ENCODE measurements at regions not wholly inside any gene's neighbourhood (a gene's known extent, or its start where the extent isn't known, plus 50 kb on each side); places are given as distances from the start of the nearest gene placed in this dataset.
"Not testable (repeated sequence)": the region's sequence is repeated elsewhere in the genome, so short reads cannot be mapped to it uniquely, and the experiment has no call there.

DNA sequence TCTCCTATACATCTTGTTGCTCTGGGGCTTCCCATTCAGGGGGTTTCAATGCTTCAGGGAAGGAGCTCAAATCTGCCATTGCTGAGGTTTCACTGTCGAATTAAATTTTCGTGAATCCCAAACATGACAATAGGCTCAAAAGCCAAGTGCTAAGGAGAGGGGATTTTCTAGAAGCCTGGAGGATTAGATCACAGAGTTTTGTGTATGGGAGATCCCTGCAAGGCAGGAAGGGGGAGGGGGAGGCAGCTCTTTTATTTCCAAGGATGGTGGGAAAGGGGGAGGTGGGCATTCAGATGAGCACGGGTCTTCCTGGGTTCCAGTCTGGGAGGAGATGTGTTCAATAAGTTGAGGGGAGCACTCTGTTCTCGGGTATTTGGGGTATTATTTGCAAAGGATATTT, 69.9 kb upstream of the DLG1 start:
- DNase-seq (ENCODE audit: low read depth): no peak

DNA sequence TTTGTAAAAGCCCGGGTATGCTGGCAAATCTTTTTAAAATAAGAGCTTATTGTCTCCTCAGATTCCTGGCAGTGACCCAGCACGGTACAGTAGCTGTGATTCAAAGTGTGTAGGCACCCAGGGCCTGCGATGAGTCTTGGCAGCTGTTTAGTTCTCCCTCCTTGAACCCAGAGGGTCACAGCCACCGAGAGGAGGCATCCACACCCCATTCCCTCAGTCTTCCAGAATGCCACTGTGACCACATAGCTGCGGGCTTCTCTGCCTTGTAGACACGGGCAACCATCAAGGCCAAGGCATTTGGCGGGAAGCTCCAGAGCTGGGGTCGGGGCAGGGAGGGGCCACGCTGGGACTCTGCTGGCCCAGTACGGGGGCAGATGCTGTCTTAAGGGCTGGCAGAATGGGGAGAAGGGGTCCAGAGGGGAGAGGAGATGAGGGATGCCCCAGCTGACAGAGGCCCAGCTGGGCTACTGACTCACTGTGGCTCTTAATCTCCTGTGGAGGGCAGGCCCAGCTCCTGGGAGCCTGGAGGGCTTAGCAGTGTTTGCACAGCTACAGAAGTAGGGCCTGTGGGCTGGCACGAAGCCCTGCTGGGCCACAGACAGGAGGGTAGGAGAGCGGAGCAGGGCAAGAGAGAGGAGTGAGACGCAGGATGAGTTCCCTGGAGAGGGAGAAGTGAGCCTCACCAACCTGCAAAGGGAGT, 68.8 kb upstream of the DLG1 start:
- no peak for DNase-seq (ENCODE audit: low read depth)

DNA sequence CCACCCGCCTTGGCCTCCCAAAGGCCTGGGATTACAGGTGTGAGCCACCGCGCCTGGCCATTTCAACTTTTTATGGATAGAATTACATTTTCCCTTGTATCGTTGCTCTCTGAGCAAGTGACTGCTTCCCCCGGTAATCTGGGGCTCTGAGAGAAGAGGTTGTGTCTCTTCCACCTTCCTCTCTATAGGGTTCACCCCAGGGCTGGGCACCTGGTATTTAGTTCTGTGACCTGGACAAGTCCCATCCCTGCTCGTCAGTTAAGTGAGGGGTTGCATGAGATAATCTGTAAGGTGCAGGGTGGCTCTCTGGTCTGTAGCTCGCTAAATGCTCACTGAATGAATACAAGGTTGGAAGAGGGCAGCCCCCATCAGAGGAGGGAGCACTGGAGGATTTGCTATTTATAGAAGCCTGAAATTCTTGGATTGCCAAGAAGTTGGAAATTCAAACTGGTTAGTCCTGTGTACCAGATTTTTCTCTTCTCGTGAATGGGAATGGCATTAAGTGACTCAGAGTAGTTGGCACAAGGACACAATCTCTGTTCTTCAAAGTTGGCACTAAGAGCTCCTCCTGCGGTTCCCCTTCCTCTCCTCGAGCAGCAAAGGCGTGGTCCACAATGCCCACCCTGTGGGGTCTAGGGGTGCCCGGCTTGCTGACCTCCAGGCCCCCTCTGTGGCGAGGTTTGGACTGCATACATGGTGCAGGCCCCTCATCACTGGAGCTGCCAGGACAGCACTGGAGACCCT, 68.1 kb upstream of the DLG1 start:
- DNase-seq (ENCODE audit: low read depth): no peak

DNA sequence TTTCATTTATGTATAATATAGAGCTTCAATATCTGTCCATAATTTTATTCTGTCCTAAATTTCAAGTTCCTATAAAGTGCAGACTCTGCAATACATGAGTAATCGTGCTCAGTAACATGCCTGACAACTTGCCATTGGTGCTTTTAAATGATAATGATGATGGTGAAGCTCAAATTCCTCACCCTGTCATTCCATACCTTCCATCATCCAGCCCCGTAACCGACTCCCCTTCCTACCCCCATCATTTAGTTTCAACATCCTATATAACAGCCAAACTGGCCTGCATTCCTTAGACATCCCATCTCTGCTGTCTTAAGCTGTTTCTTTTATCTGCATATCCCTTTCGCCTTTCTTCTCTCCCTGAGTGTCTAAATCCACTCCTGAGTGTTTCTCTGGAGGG, 67.2 kb upstream of the DLG1 start:
- no peak for DNase-seq (ENCODE audit: low read depth)

DNA sequence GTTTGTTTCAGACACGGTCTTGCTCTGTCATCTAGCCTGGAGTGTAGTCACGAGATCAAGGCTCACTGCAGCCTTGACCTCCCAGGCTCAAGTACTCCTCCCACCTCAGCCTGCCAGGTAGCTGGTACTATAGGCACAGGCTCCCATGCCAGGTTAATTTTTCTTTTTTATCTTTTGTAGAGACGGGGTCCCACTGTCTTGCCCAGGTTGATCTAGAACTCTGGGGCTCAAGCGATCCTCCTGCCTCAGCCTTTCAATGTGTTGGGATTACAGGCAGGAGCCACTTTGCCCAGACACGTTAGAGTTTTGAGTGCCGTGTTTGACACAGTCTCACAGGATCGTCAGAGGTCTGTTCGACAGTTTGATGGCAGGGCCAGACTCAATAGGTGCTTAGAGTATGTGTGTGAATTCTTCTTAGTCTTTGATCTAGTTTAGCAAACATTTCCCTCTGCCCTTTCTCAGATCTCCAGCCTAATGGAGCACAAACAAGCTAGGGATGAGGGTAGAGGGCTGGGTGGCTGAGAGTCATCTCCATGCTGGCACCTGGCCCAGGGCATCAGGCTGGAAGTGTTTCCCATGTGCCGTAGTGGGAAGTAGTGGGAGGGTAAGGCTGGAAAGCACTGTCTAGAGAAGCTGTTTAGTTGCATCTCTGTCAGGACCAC, 66.1 kb upstream of the DLG1 start:
- DNase-seq (ENCODE audit: low read depth): no peak

DNA sequence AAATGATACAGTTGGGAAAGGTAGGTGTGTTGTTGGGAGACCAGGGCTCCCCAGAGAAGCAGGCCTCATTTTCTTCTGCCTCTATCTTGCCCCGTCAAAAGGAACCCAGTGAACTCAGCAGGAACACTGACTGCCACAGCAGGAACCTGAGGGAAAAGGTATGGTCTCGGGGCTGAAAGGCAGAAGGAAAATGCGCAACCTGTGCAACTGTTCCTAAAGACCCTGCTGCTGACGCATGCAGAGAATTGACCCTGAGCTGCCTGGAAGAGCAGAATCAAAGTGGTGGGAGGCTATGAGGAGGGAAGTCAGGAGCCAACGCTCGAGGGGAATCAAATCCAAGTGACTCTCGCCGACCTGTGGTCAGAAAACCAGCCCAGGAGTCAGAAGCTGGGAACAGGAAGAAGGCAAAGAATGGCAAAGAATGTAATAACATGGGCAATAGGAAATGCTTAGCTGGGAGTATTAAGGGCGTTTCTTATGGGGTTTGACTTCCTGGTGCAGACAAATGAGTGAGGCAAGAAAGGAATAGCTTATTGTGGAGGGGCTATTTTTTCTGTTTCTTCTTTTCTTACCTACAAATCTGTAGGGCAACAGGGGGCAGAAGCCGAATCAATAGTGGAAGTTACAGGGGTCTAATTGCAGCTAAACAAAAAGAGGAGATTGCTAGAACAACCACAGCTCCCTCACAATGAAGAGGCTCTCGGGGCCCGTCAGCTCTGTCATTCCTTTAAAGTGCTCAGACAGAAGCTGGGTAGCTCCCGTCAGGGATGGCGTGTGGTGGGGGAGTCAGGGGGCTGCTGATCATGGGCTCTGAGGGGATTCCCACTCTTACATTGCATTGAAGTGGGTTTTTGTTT, 65.4 kb upstream of the DLG1 start:
- DNase-seq (ENCODE audit: low read depth): no peak

DNA sequence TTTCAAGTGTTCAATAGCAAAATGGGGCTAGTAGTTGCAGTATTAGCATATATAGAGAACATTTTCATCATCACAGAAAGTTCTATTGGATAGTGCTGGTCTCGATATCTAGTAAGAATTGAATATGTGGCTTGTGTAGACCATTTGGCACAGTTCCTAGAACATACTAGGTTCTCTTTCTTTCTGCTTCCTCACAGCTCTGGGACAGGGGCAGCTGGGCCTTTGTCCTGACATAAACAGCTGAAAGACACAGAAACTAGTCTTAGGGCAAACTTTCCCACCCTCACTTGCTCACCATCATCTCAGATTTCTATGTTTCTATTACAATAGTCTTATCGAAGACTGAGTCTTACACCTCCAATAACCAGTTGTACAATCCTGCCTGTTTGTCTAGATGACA, 63.7 kb upstream of the DLG1 start:
- DNase-seq (ENCODE audit: low read depth): no peak

DNA sequence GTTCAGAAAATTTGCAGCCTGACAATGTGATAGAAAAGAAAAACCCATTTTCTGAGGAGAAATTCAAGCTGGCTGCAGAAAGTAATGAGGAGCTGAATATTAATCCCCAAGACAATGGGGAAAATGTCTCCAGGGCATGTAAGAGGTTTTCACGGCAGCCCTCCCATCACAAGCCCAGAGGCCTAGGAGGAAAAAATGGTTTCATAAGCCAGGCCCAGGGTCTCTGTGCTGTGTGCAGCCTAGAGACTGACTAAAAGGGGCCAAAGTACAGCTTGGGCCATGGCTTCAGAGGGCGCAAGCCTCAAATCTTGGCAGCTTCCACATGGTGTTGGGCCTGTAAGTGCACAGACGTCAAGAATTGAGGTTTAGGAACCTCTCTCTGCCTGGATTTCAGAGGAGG, 61.7 kb upstream of the DLG1 start:
- DNase-seq (ENCODE audit: low read depth): not testable (repeated sequence)

DNA sequence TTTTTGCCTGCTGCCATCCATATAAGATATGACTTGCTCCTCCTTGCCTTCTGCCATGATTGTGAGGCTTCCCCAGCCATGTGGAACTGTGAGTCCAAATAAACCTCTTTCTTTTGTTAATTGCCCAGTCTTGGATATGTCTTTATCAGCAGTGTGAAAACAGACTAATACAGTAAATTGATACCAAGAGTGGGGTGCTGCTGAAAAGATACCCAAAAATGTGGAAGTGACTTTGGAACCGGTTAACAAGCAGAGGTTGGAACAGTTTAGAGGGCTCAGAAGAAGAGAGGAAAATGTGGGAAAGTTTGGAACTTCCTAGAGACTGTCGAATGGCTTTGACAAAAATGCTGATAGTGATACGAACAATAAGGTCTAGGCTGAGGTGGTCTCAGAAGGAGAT, 61.1 kb upstream of the DLG1 start:
- not testable (repeated sequence) for DNase-seq (ENCODE audit: low read depth)

DNA sequence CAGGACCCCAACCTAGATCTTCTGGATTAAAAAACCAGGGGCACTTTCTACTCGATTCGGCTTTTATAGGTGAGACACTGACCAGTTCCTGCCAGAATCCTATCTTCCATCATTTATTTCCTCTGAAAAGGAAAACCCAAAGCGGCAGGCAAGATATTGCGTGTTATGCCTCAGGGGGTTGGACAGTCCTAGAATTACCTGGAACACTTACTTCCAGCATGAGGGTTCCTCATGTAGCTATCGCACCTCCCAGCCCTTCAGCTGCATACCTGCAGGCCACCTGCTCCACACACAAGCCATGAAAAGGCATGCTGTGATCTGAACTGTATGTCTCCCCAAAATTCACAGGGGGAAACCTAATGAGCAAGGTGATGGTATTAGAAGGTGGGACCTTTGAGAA, 58.3 kb upstream of the DLG1 start:
- DNase-seq (ENCODE audit: low read depth): no peak

DNA sequence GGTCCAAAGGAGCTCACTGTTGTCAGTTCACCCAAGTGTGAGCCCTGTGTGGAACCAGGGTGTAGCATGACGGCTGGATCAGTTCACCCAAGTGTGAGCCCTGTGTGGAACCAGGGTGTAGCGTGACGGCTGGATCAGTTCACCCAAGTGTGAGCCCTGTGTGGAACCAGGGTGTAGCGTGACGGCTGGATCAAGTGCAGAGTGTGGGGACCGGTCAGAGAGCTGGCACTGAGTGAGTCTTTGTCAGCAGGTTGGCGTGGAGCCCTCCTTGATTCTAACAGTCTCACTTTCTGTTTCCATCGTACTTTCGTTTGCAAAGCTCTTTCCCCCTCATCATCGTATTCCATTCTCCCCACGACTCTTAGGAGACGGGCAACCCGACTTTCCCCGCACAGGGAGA, 57.9 kb upstream of the DLG1 start:
- DNase-seq (ENCODE audit: low read depth): no peak

DNA sequence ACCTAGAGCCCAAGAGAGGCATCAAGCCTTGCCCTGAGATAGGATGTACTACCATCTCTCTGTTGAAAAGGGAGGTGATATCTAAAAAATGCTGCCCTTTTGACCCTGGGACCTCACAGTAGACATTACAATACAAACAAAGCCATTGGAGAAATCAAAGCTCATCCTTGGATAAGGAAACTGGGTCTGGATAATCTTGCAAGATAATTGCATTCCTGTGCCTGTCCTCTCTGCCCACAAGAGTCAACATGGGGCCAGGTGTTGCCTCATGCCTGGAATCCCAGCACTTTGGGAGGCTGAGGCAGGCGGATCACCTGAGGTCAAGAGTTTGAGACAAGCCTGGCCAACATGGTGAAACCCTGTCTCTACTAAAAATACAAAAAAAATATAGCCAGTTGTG, 57.3 kb upstream of the DLG1 start:
- no peak for DNase-seq (ENCODE audit: low read depth)

DNA sequence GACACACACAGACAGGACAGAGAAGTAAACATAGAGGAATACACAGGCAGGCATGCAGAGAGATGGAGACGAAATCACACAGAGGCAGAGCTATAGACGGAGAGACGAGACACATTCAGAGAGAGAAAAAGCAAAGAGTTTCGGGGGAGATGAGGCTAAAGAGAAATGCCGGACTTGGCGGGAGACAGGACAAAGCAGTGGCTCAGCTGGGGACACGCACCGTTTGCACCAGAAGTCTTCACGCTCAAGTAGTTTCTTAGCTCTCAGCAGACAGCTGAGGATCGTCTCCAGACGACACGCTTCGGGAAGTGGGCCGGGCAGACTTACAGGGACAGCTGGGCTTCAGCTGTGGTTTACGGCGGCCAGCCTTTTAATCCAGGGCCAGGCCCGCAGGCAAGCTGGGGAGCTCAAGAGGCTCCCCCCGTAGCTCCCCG, 56.2 kb upstream of the DLG1 start:
- DNase-seq (ENCODE audit: low read depth): no peak

DNA sequence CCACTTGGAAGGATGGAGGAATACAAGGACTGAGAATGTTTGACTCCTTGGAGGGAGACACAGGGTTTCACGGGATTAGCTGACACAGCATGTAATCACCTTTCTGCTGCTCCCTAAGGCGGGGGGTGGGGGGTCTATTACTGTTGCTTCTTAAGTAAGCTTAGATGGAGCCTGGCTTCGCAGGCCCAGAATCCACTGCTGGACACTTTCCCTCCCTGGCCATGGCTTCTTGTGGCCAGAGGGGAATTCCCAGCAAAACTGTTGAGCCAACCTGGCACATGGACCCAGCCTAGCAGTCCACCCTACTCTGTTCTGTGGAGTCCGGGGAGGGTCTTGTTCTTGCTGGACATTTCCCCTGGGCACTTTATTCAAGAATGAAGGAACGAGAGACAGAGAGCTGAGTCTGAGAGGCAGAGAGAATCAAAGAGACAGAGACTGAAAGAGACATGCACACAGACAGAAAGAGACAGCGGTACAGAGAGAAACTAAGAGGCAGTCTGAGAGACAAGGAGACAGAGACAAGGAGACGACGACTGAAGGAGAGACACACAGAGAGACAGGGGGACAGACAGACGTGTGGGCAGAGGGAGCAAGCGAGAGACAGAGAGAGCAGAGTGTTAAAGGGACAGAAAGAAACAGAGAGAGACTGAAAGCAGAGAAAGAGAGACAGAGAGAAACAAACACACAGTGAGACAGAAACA, 55.6 kb upstream of the DLG1 start:
- DNase-seq (ENCODE audit: low read depth): no peak

DNA sequence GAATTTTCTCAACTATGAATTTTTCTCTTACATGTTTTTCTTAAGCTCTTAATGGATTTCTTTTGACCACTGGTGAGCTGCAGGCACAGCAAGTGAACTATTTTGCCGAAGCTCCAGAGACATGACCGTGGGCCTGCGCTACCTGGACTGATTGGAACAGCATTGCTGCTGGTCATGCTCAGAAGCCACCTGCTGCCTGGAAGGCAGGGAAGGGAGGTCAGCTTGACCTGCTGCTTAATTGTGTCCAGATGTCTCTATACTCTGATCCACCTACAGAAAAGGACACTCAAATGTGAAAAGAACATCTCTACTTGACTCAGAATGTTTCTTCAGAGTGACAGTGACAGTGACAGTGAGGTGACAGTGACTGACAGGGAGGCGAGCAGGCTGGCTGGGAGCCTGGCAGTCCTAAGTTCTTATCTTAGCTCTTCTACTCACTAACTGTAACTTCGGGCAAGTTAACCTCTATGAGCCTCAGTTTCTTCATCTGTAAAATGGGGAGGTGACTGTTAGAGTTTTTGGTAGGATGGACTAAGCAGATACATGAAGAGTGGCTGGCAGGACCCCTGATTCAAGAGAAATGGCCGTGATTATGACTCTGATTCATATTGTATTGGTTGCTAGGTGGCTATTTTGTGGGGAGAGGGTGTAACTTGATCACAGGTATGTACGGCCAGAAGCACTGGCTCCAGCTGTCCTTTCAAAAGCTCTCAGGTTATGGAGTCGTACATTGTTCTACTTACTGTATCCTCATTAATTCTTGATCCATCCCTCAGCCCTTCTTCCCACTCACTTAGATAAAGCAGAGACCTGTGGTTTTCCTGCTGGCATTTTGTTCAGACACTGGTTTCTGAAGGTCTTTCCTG, 54.8 kb upstream of the DLG1 start:
- DNase-seq (ENCODE audit: low read depth): no peak

DNA sequence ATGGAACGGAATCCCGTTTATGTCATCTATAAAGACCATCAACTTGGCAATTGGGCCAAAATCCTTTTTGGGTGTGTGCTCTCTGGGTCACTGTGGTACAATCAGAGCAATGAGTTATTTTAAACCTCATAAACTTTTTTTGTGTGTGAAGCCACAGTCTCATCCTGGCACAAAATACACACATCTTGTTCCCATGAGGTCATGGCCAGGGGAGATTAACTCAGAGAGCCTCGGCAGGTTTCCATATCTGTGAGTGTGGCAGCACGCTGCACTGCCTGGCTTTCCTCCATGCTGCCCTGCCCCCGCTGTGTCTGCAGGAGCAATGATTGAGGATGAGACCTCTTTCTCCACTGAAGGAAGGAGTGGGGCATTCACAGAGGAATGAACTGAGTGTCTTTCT, 54.0 kb upstream of the DLG1 start:
- no peak for DNase-seq (ENCODE audit: low read depth)

DNA sequence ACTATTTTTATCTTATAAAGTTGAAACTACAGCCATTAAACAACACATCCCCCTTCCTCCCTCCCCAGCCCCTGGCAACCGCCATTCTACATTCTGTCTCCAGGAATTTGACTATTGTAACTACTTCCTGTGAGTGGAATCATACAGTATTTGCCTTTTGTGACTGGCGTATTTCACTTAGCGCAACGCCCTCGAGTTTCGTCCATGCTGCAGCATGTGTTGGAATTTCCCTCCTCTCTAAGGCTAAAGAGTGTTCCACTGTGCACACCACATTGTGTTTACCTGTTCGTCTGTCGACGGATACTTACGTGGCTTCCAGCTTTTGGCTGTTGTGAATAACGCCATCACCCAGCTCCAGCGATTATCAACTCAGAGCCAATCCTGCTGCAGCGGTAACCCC, 52.0 kb upstream of the DLG1 start:
- no peak for DNase-seq (ENCODE audit: low read depth)

DNA sequence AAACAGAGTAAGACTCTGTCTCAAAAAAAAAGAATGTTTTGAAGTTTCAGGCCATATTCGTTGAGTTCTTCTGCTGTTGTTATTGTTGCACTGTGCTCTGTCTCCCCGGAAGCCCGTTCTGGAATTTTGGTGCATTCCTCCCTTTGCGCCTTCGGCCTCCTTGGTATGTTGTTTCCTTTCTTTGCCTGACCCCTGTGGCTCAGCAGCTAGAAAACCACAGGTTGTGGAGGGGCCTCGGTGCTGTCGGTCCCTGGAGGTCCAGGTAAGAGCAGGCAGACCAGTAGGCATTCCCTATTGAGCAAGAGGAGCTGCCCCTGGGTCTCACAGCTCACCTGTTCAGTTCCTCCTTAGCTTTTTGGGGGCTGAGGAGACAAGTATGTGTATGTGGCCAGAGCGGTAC, 51.0 kb upstream of the DLG1 start:
- DNase-seq (ENCODE audit: low read depth): no peak
